ENCODE measurements at regions not wholly inside any gene's neighbourhood (a gene's known extent, or its start where the extent isn't known, plus 50 kb on each side); places are given as distances from the start of the nearest gene placed in this dataset.

- BruUV-seq (replicated peaks), result no TSS peak
- no peak overlapping the region; the same call in 1 of the 2 replicates for H3K4me2 ChIP-seq (ENCODE audit: insufficient read depth, low read length)
- no peak for TF ChIP-seq TFE3 (CRISPR knock-in tag; IDR thresholded peaks at IDR 0.05)
- TF ChIP-seq ZNF311 (CRISPR knock-in tag; IDR thresholded peaks at IDR 0.05), result no peak
- TF ChIP-seq ARNT (IDR thresholded peaks at IDR 0.05), result 0 out of 4 replicates have a peak, but pooled peaks of 1 of the 2 experiments have one; percentile 39
- no peak for TF ChIP-seq TAF9B (IDR thresholded peaks at IDR 0.05; ENCODE audit: partially characterized antibody)
- no peak for TF ChIP-seq BRD4 (IDR thresholded peaks at IDR 0.05)
- peak; percentile 55; the same call in 1 of the 2 replicates for TF ChIP-seq TOE1 (IDR thresholded peaks at IDR 0.05; ENCODE audit: borderline replicate concordance)
- no peak for TF ChIP-seq TOE1 (CRISPR knock-in tag; IDR thresholded peaks at IDR 0.05; ENCODE audit: borderline replicate concordance, low read depth)
- peak; percentile 91 for TF ChIP-seq ARID1B (IDR thresholded peaks at IDR 0.05)
- no peak for TF ChIP-seq ATF4 (CRISPR knock-in tag; IDR thresholded peaks at IDR 0.05)
- TF ChIP-seq GATA2 (CRISPR knock-in tag; IDR thresholded peaks at IDR 0.05), result peak; percentile 79
- TF ChIP-seq MAFF (IDR thresholded peaks at IDR 0.05; ENCODE audit: low read length), result peak; percentile 67; the same call in 1 of the 2 replicates
- no peak for TF ChIP-seq AFF4 (CRISPR knock-in tag; IDR thresholded peaks at IDR 0.05)
- TF ChIP-seq JUND (IDR thresholded peaks at IDR 0.05; ENCODE audit: borderline replicate concordance, low read depth, low read length), result peak; percentile 82; the same call in 1 of the 2 replicates
- TF ChIP-seq JUND (tag; IDR thresholded peaks at IDR 0.05; ENCODE audit: borderline replicate concordance, low read depth, low read length), result peak; percentile 77; the same call in 1 of the 3 replicates
- peak; percentile 53; the same call in 1 of the 2 replicates for TF ChIP-seq NCOA1 (IDR thresholded peaks at IDR 0.05; ENCODE audit: low read depth)
- no peak for TF ChIP-seq ZNF79 (CRISPR knock-in tag; IDR thresholded peaks at IDR 0.05; ENCODE audit: low read depth)
- TF ChIP-seq TBP (optimal IDR thresholded peaks at IDR 0.05; ENCODE audit: low read depth, low read length), result no peak
- peak; percentile 51; the same call in 1 of the 2 replicates for TF ChIP-seq ZEB2 (IDR thresholded peaks at IDR 0.05)
- no peak for TF ChIP-seq CHD1 (IDR thresholded peaks at IDR 0.05; ENCODE audit: low read length)
These were observed 63.1 kb upstream of the CNTNAP2 start for GRCh38 chr7:146053492-146053891.

More at GRCh38 chr7:146053492-146053891, 63.1 kb upstream of the CNTNAP2 start:
- Histone ChIP-seq H3K4me3 (no peak overlapping the region), H3K79me2 (ENCODE audit: control insufficient read depth, insufficient read depth, low read length) (no peaks in the 10 kb centered on the region), H3K9me1 (ENCODE audit: control insufficient read depth, insufficient read depth, low read length) (no peaks in the 10 kb centered on the region), H3K27ac (ENCODE audit: extremely low read depth, low read depth, low read length) (no peak overlapping the region), H3K36me3 (ENCODE audit: control insufficient read depth, insufficient read depth, low read length) (no peaks in the 10 kb centered on the region), H4K20me1 (replicated peaks; ENCODE audit: control insufficient read depth, insufficient read depth, low read length) (no peaks in the 10 kb centered on the region), H2AFZ (ENCODE audit: low read depth, low read length) (no peak overlapping the region), H3K9ac (ENCODE audit: insufficient read depth in 1 of 2, low read depth in 2 of 2, low read length in 2 of 2) (no peak overlapping the region), H3K9me3 (replicated peaks; ENCODE audit: control insufficient read depth, insufficient read depth, low read depth, low read length) (no peaks in the 10 kb centered on the region), H3K4me1 (replicated peaks in 1 of 2; ENCODE audit: control insufficient read depth in 2 of 2, insufficient read depth in 2 of 2, low read length in 2 of 2) (peaks cover 0 to 17% of the 10 kb centered on the region in 2 experiments; a peak in 2 of 5 replicates), H3K27me3 (ENCODE audit: control insufficient read depth in 2 of 2, insufficient read depth in 2 of 2, low read length in 2 of 2) (no peaks in the 10 kb centered on the region)
- DNase-seq (ENCODE audit: extremely low read depth in 1 of 4, low spot score in 3 of 4) (peak in 3 of 4 experiments; percentile 20 to 89 (median 64)), ATAC-seq (peak; percentile 89), FAIRE-seq (peak; percentile 92)
- intact Hi-C loops (cut with micrococcal nuclease), result loop anchor here (10.0 kb wide), 1 partner anchor 269 kb away; no protein-coding TSS in a partner anchor
- POLR2A ChIA-PET, result no interaction called here
- CTCF ChIA-PET (ENCODE audit: low intra/inter-chr PET ratio), result no interaction called here
- 9% methylated on average over 4 of the region's 4 CpGs for WGBS (ENCODE audit: insufficient coverage, low coverage, missing lambda C conversion rate)
- in situ Hi-C loops (cut with MboI), result no loop called here

Data from K562 (cell line).